ENCODE measurements at regions not wholly inside any gene's neighbourhood (a gene's known extent, or its start where the extent isn't known, plus 50 kb on each side); places are given as distances from the start of the nearest gene placed in this dataset.

GRCh38 chr6:26149240-26149639 lies 62.0 kb downstream of the HFE start:
- H3K27me3 ChIP-seq: no peaks in the 10 kb centered on the region
- peaks cover 15% of the 10 kb centered on the region for H3K36me3 ChIP-seq
- H3K4me3 ChIP-seq (ENCODE audit: low read depth in 1 of 2, low read length in 1 of 2): no peak overlapping the region
- no peaks in the 10 kb centered on the region for H3K4me1 ChIP-seq (ENCODE audit: control insufficient read depth in 1 of 2, insufficient read depth in 1 of 2, low read depth in 1 of 2, low read length in 1 of 2)
- H3K9me3 ChIP-seq: no peaks in the 10 kb centered on the region
- no peak for TF ChIP-seq CTCF (IDR thresholded peaks at IDR 0.05)
- H3K27ac ChIP-seq: no peak overlapping the region

DNA sequence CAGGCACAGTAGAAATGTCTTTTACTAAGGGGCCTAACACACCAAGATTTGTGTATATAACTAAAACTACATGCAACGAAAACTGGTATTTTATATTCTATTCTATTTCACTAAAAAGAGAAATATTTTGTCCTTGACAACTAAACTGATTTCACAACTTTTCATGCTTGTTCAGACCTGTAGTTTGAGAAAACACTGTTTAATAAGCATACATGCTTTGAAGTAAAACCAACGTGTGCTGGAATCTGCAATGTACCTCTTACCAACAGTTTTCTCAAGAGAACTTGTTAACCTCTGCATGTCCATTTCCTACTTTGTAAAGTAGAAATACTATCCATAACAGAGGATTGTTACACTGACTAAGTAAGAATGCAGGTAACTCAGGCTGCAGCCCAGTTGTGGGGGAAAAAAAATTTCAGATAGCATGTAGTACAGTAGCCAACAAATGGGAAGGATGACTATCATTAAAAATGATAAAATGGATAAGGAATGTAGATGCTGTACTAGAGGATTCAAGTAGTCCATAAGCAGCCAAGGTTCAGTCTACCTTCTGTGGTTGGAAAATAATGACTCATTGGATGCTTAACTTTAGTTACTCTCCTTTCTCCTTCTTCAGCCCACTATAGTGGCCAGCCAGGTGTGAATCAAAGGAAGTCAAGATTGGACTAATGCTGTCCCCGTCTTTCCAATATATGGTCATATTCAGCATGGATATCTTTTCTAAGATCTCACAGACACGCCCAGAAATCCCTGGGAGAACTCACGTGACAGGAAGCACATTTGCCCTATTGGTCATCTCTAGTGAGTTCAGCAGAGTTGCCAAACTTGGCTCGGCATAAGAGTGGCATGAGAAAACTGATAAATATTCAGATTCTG lies 65.2 kb downstream of the HFE start:
- Histone ChIP-seq H3K36me3 (peaks cover 9% of the 10 kb centered on the region), H3K27me3 (no peaks in the 10 kb centered on the region), H3K9me3 (no peaks in the 10 kb centered on the region), H3K27ac (no peak overlapping the region), H3K4me1 (ENCODE audit: control insufficient read depth in 1 of 2, insufficient read depth in 1 of 2, low read depth in 1 of 2, low read length in 1 of 2) (peaks cover 15 to 16% of the 10 kb centered on the region in 2 experiments), H3K4me3 (ENCODE audit: low read depth in 1 of 2, low read length in 1 of 2) (no peak overlapping the region)
- TF ChIP-seq CTCF (IDR thresholded peaks at IDR 0.05): no peak

DNA sequence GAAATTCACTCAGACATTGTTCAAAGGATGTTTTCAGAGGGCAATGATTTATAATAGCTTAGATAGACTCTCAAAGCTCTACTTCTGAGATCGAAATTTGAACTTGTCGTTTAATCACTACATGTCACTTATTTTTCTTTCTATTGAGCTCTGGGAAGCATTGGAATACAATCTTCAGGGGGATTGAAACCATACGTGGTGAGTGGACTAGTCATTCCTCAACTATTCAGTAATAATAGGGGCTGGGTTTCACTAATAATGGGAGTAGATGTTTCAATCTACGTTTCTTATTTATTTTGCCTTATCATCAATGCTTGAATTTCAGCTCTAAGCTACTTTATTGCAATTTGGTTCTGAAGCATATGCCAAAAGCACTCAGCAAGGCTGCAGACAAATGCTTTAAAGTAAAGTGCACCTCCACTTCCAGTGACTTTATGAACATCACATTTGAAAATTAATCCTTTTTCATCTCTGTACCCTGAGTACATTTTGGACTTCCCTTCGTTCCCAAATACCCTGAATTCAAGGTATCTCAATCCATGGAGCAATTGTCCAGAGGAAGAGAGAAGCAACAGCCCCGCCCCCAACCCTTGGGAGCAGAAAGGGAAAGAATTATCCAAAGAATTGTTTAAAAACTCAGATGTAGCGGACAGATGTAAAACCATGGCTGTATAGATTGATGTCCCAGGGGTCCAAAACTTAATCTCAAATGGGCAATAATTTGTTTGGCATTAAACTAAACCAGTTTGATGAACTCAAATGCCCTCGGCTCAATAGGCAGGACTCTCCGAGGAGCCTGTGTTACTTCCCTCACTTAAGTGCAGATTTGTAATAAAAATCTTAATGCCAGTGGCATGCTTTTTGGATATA lies 68.1 kb downstream of the HFE start:
- Histone ChIP-seq H3K9me3 (no peaks in the 10 kb centered on the region), H3K4me1 (ENCODE audit: control insufficient read depth in 1 of 2, insufficient read depth in 1 of 2, low read depth in 1 of 2, low read length in 1 of 2) (peaks cover 35 to 44% of the 10 kb centered on the region in 2 experiments), H3K36me3 (no peaks in the 10 kb centered on the region), H3K27me3 (no peaks in the 10 kb centered on the region), H3K27ac (peak overlapping the region; percentile 85), H3K4me3 (ENCODE audit: low read depth in 1 of 2, low read length in 1 of 2) (peak overlapping the region; percentile 71 to 72)
- no peak for TF ChIP-seq CTCF (IDR thresholded peaks at IDR 0.05)

DNA sequence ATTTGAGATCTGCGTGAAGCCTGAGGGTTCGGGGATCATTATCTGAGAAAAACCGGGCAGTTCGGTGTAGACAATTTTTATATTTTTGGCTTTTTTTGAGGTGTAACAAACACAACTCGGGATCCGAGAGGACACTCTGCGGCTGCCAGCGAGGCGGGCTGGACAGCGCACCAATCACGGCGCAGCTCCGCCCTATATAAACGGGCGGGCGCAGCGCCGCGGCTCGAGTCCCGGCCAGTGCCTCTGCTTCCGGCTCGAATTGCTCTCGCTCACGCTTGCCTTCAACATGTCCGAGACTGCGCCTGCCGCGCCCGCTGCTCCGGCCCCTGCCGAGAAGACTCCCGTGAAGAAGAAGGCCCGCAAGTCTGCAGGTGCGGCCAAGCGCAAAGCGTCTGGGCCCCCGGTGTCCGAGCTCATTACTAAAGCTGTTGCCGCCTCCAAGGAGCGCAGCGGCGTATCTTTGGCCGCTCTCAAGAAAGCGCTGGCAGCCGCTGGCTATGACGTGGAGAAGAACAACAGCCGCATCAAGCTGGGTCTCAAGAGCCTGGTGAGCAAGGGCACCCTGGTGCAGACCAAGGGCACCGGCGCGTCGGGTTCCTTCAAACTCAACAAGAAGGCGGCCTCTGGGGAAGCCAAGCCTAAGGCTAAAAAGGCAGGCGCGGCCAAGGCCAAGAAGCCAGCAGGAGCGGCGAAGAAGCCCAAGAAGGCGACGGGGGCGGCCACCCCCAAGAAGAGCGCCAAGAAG lies 69.0 kb downstream of the HFE start:
- H3K4me3 ChIP-seq (ENCODE audit: low read depth in 1 of 2, low read length in 1 of 2): peak overlapping the region; percentile 71 to 72
- H3K27me3 ChIP-seq: no peaks in the 10 kb centered on the region
- peaks cover 38 to 46% of the 10 kb centered on the region in 2 experiments for H3K4me1 ChIP-seq (ENCODE audit: control insufficient read depth in 1 of 2, insufficient read depth in 1 of 2, low read depth in 1 of 2, low read length in 1 of 2)
- H3K36me3 ChIP-seq: no peaks in the 10 kb centered on the region
- H3K9me3 ChIP-seq: no peaks in the 10 kb centered on the region
- peak overlapping the region; percentile 85 for H3K27ac ChIP-seq
- TF ChIP-seq CTCF (IDR thresholded peaks at IDR 0.05): peak; percentile 16

DNA sequence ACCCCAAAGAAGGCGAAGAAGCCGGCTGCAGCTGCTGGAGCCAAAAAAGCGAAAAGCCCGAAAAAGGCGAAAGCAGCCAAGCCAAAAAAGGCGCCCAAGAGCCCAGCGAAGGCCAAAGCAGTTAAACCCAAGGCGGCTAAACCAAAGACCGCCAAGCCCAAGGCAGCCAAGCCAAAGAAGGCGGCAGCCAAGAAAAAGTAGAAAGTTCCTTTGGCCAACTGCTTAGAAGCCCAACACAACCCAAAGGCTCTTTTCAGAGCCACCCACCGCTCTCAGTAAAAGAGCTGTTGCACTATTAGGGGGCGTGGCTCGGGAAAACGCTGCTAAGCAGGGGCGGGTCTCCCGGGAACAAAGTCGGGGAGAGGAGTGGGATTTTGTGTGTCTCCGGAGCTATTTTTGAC lies 69.6 kb downstream of the HFE start:
- H3K36me3 ChIP-seq: no peaks in the 10 kb centered on the region
- H3K27me3 ChIP-seq: no peaks in the 10 kb centered on the region
- H3K4me1 ChIP-seq (ENCODE audit: control insufficient read depth in 1 of 2, insufficient read depth in 1 of 2, low read depth in 1 of 2, low read length in 1 of 2): peaks cover 38 to 46% of the 10 kb centered on the region in 2 experiments
- no peaks in the 10 kb centered on the region for H3K9me3 ChIP-seq
- peak overlapping the region; percentile 71 to 72 for H3K4me3 ChIP-seq (ENCODE audit: low read depth in 1 of 2, low read length in 1 of 2)
- peak overlapping the region; percentile 85 for H3K27ac ChIP-seq
- no peak for TF ChIP-seq CTCF (IDR thresholded peaks at IDR 0.05)

Data from neutrophil (primary cell).